WTC11 (cell line): ENCODE measurements at regions not wholly inside any gene's neighbourhood (a gene's known extent, or its start where the extent isn't known, plus 50 kb on each side); places are given as distances from the start of the nearest gene placed in this dataset.

ENCODE experiments used
- ATAC-seq: fragments of 200-7000 bp; cut with Tn5 transposase; 2 replicates; pipeline ENCODE4 v1.10.0; 2021; ENCODE audit warnings: mild to moderate bottlenecking, moderate library complexity
- CTCF ChIA-PET: fragments of 300-600 bp; sonication (Branson Sonifier 250); formaldehyde crosslinking; loops from one replicate; lab custom pipeline; 2021; ENCODE audit warnings: antibody characterized with exemption; lab: Charles Lee
- POLR2A ChIA-PET: fragments of 350-600 bp; sonication (Branson Sonifier 250); formaldehyde crosslinking; loops from one replicate; lab custom pipeline; 2021; ENCODE audit warnings: antibody characterized with exemption; lab: Charles Lee
- DNase-seq: peaks from one replicate; pipeline ENCODE4 v3.0.0; 2021; ENCODE audit warnings: low spot score
- H3K27ac Mint-ChIP-seq: 2 replicates; pipeline ENCODE4 v1.8.0; 2021; ENCODE audit warnings: mixed read lengths
- H3K27me3 Mint-ChIP-seq: 2 replicates; pipeline ENCODE4 v1.8.0; 2021; ENCODE audit warnings: low read depth, mild to moderate bottlenecking, moderate library complexity, mixed read lengths
- H3K36me3 Mint-ChIP-seq: 2 replicates; pipeline ENCODE4 v1.8.0; 2021; ENCODE audit warnings: mixed read lengths
- H3K4me1 Mint-ChIP-seq: 2 replicates; pipeline ENCODE4 v1.8.0; 2022; ENCODE audit warnings: mixed read lengths
- H3K4me3 Mint-ChIP-seq: 2 replicates; pipeline ENCODE4 v1.8.0; 2021; ENCODE audit warnings: mild to moderate bottlenecking, moderate library complexity, mixed read lengths
- H3K9me3 Mint-ChIP-seq: 2 replicates; pipeline ENCODE4 v1.8.0; 2021; ENCODE audit warnings: mixed read lengths
- ATF1 ChIP-seq: sonication (generic); formaldehyde crosslinking; IDR thresholded peaks from 2 replicates; pipeline ENCODE4 v1.8.1; 2023; ENCODE audit warnings: mild to moderate bottlenecking, moderate library complexity, missing genetic modification reagents
- ATF2 ChIP-seq: sonication (generic); formaldehyde crosslinking; IDR thresholded peaks from 2 replicates; pipeline ENCODE4 v1.8.1; 2022; ENCODE audit warnings: low read depth, missing genetic modification reagents, borderline replicate concordance
- ATF3 ChIP-seq: sonication (generic); formaldehyde crosslinking; conservative IDR thresholded peaks from 2 replicates; pipeline ENCODE4 v1.8.1; 2022; ENCODE audit warnings: mild to moderate bottlenecking, missing genetic modification reagents
- CDX4 ChIP-seq: fragments of 250-450 bp; sonication (Bioruptor Pico); IDR thresholded peaks from 2 replicates; pipeline ENCODE4 v1.9.0; 2021; ENCODE audit warnings: moderate library complexity, mild to moderate bottlenecking, inconsistent platforms, borderline replicate concordance
- E2F1 ChIP-seq: sonication (generic); formaldehyde crosslinking; IDR thresholded peaks from 2 replicates; pipeline ENCODE4 v1.8.0; 2022; ENCODE audit warnings: mild to moderate bottlenecking, missing genetic modification reagents
- E2F4 ChIP-seq: sonication (generic); formaldehyde crosslinking; IDR thresholded peaks from 2 replicates; pipeline ENCODE4 v1.8.1; 2022; ENCODE audit warnings: low read depth, mild to moderate bottlenecking, moderate library complexity, missing genetic modification reagents, borderline replicate concordance
- EMX1 ChIP-seq: fragments of 250-450 bp; sonication (Bioruptor Pico); IDR thresholded peaks from 2 replicates; pipeline ENCODE4 v1.8.0; 2021; ENCODE audit warnings: mild to moderate bottlenecking
- FOXP1 ChIP-seq: sonication (generic); formaldehyde crosslinking; IDR thresholded peaks from 2 replicates; pipeline ENCODE4 v1.8.0; 2022; ENCODE audit warnings: missing genetic modification reagents, mild to moderate bottlenecking, moderate library complexity, borderline replicate concordance
- GABPB1 ChIP-seq: sonication (generic); formaldehyde crosslinking; IDR thresholded peaks from 2 replicates; pipeline ENCODE4 v1.8.1; 2023; ENCODE audit warnings: mild to moderate bottlenecking, missing genetic modification reagents
- IRF1 ChIP-seq: sonication (generic); formaldehyde crosslinking; IDR thresholded peaks from 2 replicates; pipeline ENCODE4 v1.8.0; 2023; ENCODE audit warnings: missing genetic modification reagents
- JUN ChIP-seq: sonication (generic); formaldehyde crosslinking; IDR thresholded peaks from 2 replicates; pipeline ENCODE4 v1.8.0; 2023; ENCODE audit warnings: mild to moderate bottlenecking, missing genetic modification reagents
- NR1H2 ChIP-seq: sonication (generic); formaldehyde crosslinking; IDR thresholded peaks from 2 replicates; pipeline ENCODE4 v1.9.0; 2021; ENCODE audit warnings: mild to moderate bottlenecking, moderate library complexity, missing genetic modification reagents
- NR3C1 ChIP-seq: sonication (generic); formaldehyde crosslinking; conservative IDR thresholded peaks from 2 replicates; pipeline ENCODE4 v1.8.1; 2023; ENCODE audit warnings: low read depth, mild to moderate bottlenecking, missing genetic modification reagents
- PREB ChIP-seq: sonication (generic); formaldehyde crosslinking; IDR thresholded peaks from 2 replicates; pipeline ENCODE4 v1.8.1; 2022; ENCODE audit warnings: mild to moderate bottlenecking, missing genetic modification reagents, moderate library complexity, borderline replicate concordance
- PRRX2 ChIP-seq: fragments of 250-450 bp; sonication (Bioruptor Pico); IDR thresholded peaks from 2 replicates; pipeline ENCODE4 v1.8.0; 2021; ENCODE audit warnings: mild to moderate bottlenecking
- SMAD3 ChIP-seq: sonication (generic); formaldehyde crosslinking; IDR thresholded peaks from 2 replicates; pipeline ENCODE4 v1.8.0; 2022; ENCODE audit warnings: missing genetic modification reagents, mild to moderate bottlenecking, borderline replicate concordance
- STAT6 ChIP-seq: sonication (generic); formaldehyde crosslinking; conservative IDR thresholded peaks from 2 replicates; pipeline ENCODE4 v1.8.1; 2023; ENCODE audit warnings: mild to moderate bottlenecking, low read depth, missing genetic modification reagents, moderate library complexity
- TCF7 ChIP-seq: sonication (generic); formaldehyde crosslinking; IDR thresholded peaks from 2 replicates; pipeline ENCODE4 v1.8.0; 2022; ENCODE audit warnings: mild to moderate bottlenecking, low read depth, missing genetic modification reagents, moderate library complexity
- TEAD1 ChIP-seq: sonication (generic); formaldehyde crosslinking; IDR thresholded peaks from 2 replicates; pipeline ENCODE4 v1.8.0; 2022; ENCODE audit warnings: mild to moderate bottlenecking, missing genetic modification reagents
- USF2 ChIP-seq: sonication (generic); formaldehyde crosslinking; IDR thresholded peaks from 2 replicates; pipeline ENCODE4 v1.8.1; 2023; ENCODE audit warnings: mild to moderate bottlenecking, missing genetic modification reagents, moderate library complexity
- ZBTB43 ChIP-seq: sonication (generic); formaldehyde crosslinking; IDR thresholded peaks from 2 replicates; pipeline ENCODE4 v1.8.1; 2023; ENCODE audit warnings: mild to moderate bottlenecking, missing genetic modification reagents
- ZNF396 ChIP-seq: fragments of 250-450 bp; sonication (Bioruptor Pico); IDR thresholded peaks from 2 replicates; pipeline ENCODE4 v1.8.0; 2021; ENCODE audit warnings: mild to moderate bottlenecking, moderate library complexity, borderline replicate concordance

GRCh38 chr3:83934192-83935021, 1024.4 kb upstream of the CADM2 start (continued):
- TF ChIP-seq IRF1 (CRISPR knock-in tag) (no peak), TCF7 (no peak), PRRX2 (CRISPR knock-in tag) (no peak), ZNF396 (no peak), E2F1 (no peak)
- TF ChIP-seq, all 79 proteins: peak for 0

GRCh38 chr3:83938491-83938890, 1020.3 kb upstream of the CADM2 start:
- DNase-seq (no peak), ATAC-seq (no peak)
- Mint-ChIP-seq H3K4me3 (no peak overlapping the region), H3K27me3 (no peaks in the 10 kb centered on the region; the same call in 1 of the 2 replicates), H3K36me3 (peaks cover 15% of the 10 kb centered on the region), H3K9me3 (peaks cover 53% of the 10 kb centered on the region), H3K27ac (no peak overlapping the region), H3K4me1 (peaks cover 14% of the 10 kb centered on the region)
- POLR2A ChIA-PET, result no interaction called here
- CTCF ChIA-PET, result no interaction called here
- no peak for TF ChIP-seq ATF2
- no peak for TF ChIP-seq USF2 (CRISPR knock-in tag)
- no peak for TF ChIP-seq TEAD1 (CRISPR knock-in tag)
- no peak for TF ChIP-seq SMAD3 (CRISPR knock-in tag)
- TF ChIP-seq ATF1, result no peak
- TF ChIP-seq GABPB1 (CRISPR knock-in tag), result no peak
- TF ChIP-seq E2F4, result no peak
- TF ChIP-seq CDX4 (CRISPR knock-in tag), result no peak
- no peak for TF ChIP-seq JUN (CRISPR knock-in tag)
- TF ChIP-seq ATF3 (CRISPR knock-in tag), result no peak
- no peak for TF ChIP-seq E2F1
- TF ChIP-seq PREB (CRISPR knock-in tag), result no peak
- TF ChIP-seq FOXP1 (CRISPR knock-in tag), result no peak
- no peak for TF ChIP-seq ZBTB43
- no peak for TF ChIP-seq NR3C1 (CRISPR knock-in tag)
- no peak for TF ChIP-seq NR1H2 (CRISPR knock-in tag)
- TF ChIP-seq STAT6, result no peak
- no peak for TF ChIP-seq EMX1 (CRISPR knock-in tag)
